Astrocyte of the spinal cord (primary cell): ENCODE measurements at regions not wholly inside any gene's neighbourhood (a gene's known extent, or its start where the extent isn't known, plus 50 kb on each side); places are given as distances from the start of the nearest gene placed in this dataset.

ENCODE experiments used
- DNase-seq: peaks from one replicate; pipeline ENCODE4 v3.0.0; 2011; ENCODE audit warnings: low read depth, low spot score
- H3K4me3 ChIP-seq: 2 replicates; pipeline ENCODE4 v1.5.1; 2011; ENCODE audit warnings: low read depth, mild to moderate bottlenecking, low read length, moderate library complexity
- CTCF ChIP-seq: IDR thresholded peaks from 2 replicates; pipeline ENCODE4 v1.5.1; 2012; ENCODE audit warnings: low read depth, mild to moderate bottlenecking, low read length, inconsistent platforms
- in situ Hi-C: cut with HindIII; loops from 2 replicates; pipeline ENCODE4 v1.10.0; 2017; ENCODE audit warnings: low sequenced_read_pairs

DNA sequence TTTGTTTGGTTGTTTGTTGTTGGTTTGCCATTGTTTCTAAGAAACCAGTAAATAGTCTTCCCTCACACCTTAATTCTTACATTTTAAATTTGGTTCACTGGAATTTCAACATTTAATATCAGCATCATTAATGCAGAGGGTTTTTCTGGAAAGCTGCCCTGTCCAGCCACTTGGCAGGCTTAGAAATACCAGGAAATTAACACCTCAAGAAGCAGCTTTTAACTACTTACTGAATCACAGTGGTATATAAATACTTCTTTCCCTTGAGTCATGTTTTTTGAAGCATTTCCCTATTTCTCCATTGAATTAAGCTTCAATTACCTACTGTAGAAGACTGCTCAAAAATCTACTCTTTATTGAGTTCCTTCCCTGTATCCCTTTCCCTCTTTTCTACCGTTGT, 1221.1 kb upstream of the ADGRL3 start:
- no peak overlapping the region for H3K4me3 ChIP-seq
- no peak for TF ChIP-seq CTCF
- no peak for DNase-seq
- in situ Hi-C loops, result no loop called here

DNA sequence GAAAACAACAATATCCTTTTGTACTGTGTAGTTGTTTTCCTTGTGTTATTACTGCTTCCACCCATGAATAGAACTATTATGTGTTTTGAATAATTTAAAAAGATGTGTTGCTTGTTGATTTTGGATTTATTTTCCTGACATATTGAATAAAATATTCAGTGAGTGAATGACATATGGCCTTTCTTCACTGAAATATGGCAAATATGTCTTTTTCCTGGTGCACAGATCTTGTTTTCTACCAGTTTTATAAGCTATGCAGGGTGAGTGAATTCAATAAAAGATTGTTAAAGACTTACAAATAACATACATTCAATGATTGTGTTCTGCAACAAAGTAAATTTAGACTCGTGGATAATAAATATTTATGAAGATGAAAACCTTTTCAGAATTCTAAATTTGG, 1216.3 kb upstream of the ADGRL3 start:
- DNase-seq, result no peak
- TF ChIP-seq CTCF, result no peak
- in situ Hi-C loops, result no loop called here
- no peak overlapping the region for H3K4me3 ChIP-seq

DNA sequence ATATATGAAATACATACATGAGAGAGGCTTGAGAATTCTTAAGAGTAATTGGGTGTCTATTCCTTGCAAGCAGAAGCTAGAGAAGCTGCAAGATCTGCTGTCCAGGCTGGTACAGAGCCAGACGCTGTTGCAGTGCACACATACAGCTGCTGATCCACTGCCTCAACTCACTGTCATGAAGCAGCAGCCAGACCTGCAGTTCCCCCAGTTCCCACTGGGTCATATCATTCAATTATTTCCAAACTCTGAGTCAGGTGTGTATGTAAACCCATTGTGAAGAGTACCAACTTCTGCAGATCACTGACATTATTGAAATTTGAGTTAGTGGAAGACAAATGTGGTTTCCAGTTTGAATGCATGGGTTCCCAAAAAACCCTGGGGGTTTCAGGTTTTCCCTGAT, 1212.8 kb upstream of the ADGRL3 start:
- no peak overlapping the region for H3K4me3 ChIP-seq
- DNase-seq, result no peak
- in situ Hi-C loops, result no loop called here
- no peak for TF ChIP-seq CTCF

DNA sequence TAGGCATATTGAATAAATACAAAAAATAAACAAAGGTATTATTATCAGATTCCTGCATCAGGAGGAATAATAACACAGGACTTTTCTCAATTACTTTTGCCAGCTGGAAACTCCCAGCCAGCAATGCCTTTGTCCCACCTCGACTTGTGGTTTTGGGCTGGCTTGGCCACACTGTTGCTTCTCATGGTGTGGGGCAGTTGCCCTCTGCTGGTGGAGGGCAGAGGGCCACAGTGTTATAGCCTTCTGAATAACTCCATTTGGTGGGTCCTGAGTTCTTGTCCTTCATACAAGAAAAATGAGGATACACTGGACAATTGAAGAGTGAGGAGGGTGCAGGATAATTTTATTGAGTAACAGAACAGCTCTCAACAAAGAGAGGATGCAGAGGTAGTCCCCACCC, 1206.0 kb upstream of the ADGRL3 start:
- TF ChIP-seq CTCF, result no peak
- DNase-seq, result no peak
- no peak overlapping the region for H3K4me3 ChIP-seq
- in situ Hi-C loops, result no loop called here

GRCh38 chr4:60002603-60003337, 1197.4 kb upstream of the ADGRL3 start:
- DNase-seq, result no peak
- in situ Hi-C loops, result no loop called here

DNA sequence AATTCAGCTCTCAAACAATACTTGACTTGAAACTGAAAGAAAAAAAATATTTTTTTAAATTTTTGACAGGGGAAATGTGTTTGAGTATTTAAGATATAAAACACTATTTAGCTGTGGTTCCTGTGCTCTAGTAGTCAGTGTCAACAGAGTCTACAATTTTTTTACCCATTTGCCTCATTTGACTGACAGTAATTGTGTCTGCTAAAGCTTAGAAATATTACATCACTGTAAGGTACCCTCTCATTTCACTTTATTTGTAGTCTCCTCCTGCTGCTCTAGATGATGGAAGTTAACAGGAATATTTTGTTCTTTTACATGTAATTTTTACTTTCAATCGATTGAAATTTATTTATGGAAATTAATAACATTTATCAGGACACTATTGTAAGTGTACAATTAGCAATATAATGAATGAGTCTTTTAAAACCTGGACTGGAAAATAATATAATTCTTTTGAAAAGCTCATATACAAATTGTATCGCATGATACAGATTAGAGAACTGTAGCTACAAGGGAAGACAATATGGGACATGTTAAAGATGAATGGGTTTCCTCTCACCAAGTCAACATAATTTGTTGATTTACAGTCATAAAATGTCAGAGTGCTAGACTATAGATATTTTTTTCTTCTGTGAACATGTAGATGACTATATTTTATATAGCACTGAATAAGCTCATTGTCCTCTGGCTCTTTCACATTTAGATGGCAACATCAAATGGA, 1186.5 kb upstream of the ADGRL3 start:
- in situ Hi-C loops, result no loop called here
- no peak for DNase-seq
- no peak overlapping the region for H3K4me3 ChIP-seq
- no peak for TF ChIP-seq CTCF

More at GRCh38 chr4:60002603-60003337, 1197.4 kb upstream of the ADGRL3 start:
- H3K4me3 ChIP-seq, result no peak overlapping the region
- TF ChIP-seq CTCF, result no peak
